K562 (cell line): ENCODE measurements at regions not wholly inside any gene's neighbourhood (a gene's known extent, or its start where the extent isn't known, plus 50 kb on each side); places are given as distances from the start of the nearest gene placed in this dataset.

Experiments
- ATAC-seq: fragments of 200-7000 bp; cut with Tn5 transposase; 3 replicates; pipeline ENCODE4 v1.9.1; 2020; ENCODE audit warnings: moderate library complexity
- BruUV-seq: library from RNA; stranded (reverse); fragments of 400-500 nt; replicated peaks from 2 replicates; lab custom pipeline; 2021; lab: Mats Ljungman, UMichigan
- CTCF ChIA-PET: fragments of 300-600 bp; formaldehyde crosslinking; extraction: SDS; loops from one replicate; lab custom pipeline; 2021; ENCODE audit warnings: low intra/inter-chr PET ratio; lab: Yijun Ruan, JAX
- POLR2A ChIA-PET: fragments of 300-600, 350-650 bp; sonication (Branson Sonifier 250); formaldehyde crosslinking; extraction: SDS; loops from one replicate; lab custom pipeline; 2021; ENCODE audit warnings: antibody characterized with exemption, inconsistent platforms; lab: Yijun Ruan, JAX
- DNase-seq, 4 experiments: peaks; one replicate each; pipeline versions ENCODE4 v3.0.0 to v3.0.0-alpha.2; 2011 to 2018; ENCODE audit warnings: low spot score in 3 of 4, mixed read lengths in 3 of 4; ENCODE audit errors: extremely low read depth in 1 of 4
- FAIRE-seq: peaks from 2 replicates; lab custom pipeline; 2011; peaks lifted over from hg19 to GRCh38; lab: Jason Lieb, UNC
- H2AFZ ChIP-seq: 2 replicates; pipeline ENCODE4 v1.6.0; 2011; ENCODE audit warnings: low read depth, low read length, control low read depth, inconsistent platforms
- H3K27ac ChIP-seq: fragments of 200-600 bp; 3 replicates; pipeline ENCODE4 v1.8.0; 2011; ENCODE audit warnings: low read depth, mild to moderate bottlenecking, control low read depth, inconsistent platforms, low read length, moderate library complexity, mixed read lengths; ENCODE audit errors: extremely low read depth
- H3K27me3 ChIP-seq, 2 experiments: fragments of 300-600 bp in 1 of 2; 2 replicates in 1 of 2; 3 replicates in 1 of 2; pipeline versions ENCODE4 v1.6.0 to v1.8.0; 2011; ENCODE audit warnings: inconsistent platforms in 2 of 2, low read length in 2 of 2, mild to moderate bottlenecking in 1 of 2, mixed read lengths in 1 of 2, moderate library complexity in 1 of 2; ENCODE audit not compliant: control insufficient read depth in 2 of 2, insufficient read depth in 2 of 2
- H3K36me3 ChIP-seq: fragments of 300-600 bp; 3 replicates; pipeline ENCODE4 v1.8.0; 2011; ENCODE audit warnings: mild to moderate bottlenecking, low read length, inconsistent platforms; ENCODE audit not compliant: control insufficient read depth, insufficient read depth
- H3K4me1 ChIP-seq, 2 experiments: fragments of 200-600 bp in 1 of 2; replicated peaks in 1 of 2; 2 replicates in 1 of 2; 3 replicates in 1 of 2; pipeline versions ENCODE4 v1.5.1 to v1.8.0; 2011; ENCODE audit warnings: inconsistent platforms in 2 of 2, low read length in 2 of 2, mild to moderate bottlenecking in 1 of 2, mixed read lengths in 1 of 2, moderate library complexity in 1 of 2; ENCODE audit not compliant: control insufficient read depth in 2 of 2, insufficient read depth in 2 of 2
- H3K4me2 ChIP-seq: 2 replicates; pipeline ENCODE4 v1.6.1; 2011; ENCODE audit warnings: low read length, control low read depth, inconsistent platforms, mixed read lengths; ENCODE audit not compliant: insufficient read depth
- H3K4me3 ChIP-seq: fragments of 200-600 bp; sonication (generic), shearing (Covaris generic); 2 replicates; pipeline ENCODE4 v1.5.1; 2016; ENCODE audit warnings: control low read depth, inconsistent platforms
- H3K79me2 ChIP-seq: fragments of 200-600 bp; 3 replicates; pipeline ENCODE4 v1.8.0; 2011; ENCODE audit warnings: low read length, inconsistent platforms; ENCODE audit not compliant: control insufficient read depth, insufficient read depth
- H3K9ac ChIP-seq, 2 experiments: 2 replicates each; pipeline versions ENCODE4 v1.6.0 to v1.6.1; 2011; ENCODE audit warnings: low read depth in 2 of 2, low read length in 2 of 2, control low read depth in 1 of 2, inconsistent platforms in 1 of 2, mild to moderate bottlenecking in 1 of 2, mixed read lengths in 1 of 2; ENCODE audit not compliant: insufficient read depth in 1 of 2
- H3K9me1 ChIP-seq: one replicate; pipeline ENCODE4 v1.6.0; 2011; ENCODE audit warnings: inconsistent platforms, mild to moderate bottlenecking, low read length, moderate library complexity; ENCODE audit not compliant: control insufficient read depth, insufficient read depth
- H3K9me3 ChIP-seq: replicated peaks from 2 replicates; pipeline ENCODE4 v1.5.1; 2011; ENCODE audit warnings: low read depth, low read length, inconsistent platforms; ENCODE audit not compliant: control insufficient read depth, insufficient read depth
- H4K20me1 ChIP-seq: replicated peaks from 2 replicates; pipeline ENCODE4 v1.6.1; 2011; ENCODE audit warnings: low read length, inconsistent platforms, mixed read lengths; ENCODE audit not compliant: control insufficient read depth, insufficient read depth
- C11orf30 ChIP-seq: fragments of 450-650 bp; IDR thresholded peaks from 2 replicates; pipeline ENCODE4 v1.6.1; 2016; ENCODE audit warnings: low read depth, mild to moderate bottlenecking
- CBFA2T3 ChIP-seq: fragments of 450-650 bp; IDR thresholded peaks from 2 replicates; pipeline ENCODE4 v1.6.1; 2017
- CHD4 ChIP-seq: fragments of 200-600 bp; sonication (generic); IDR thresholded peaks from 3 replicates; pipeline ENCODE4 v1.6.1; 2012; ENCODE audit warnings: low read depth, mild to moderate bottlenecking, mixed read lengths, low read length, inconsistent platforms; ENCODE audit not compliant: insufficient read depth, insufficient replicate concordance, poor library complexity, severe bottlenecking
- ILF3 ChIP-seq: fragments of 450-650 bp; IDR thresholded peaks from 2 replicates; pipeline ENCODE4 v1.6.1; 2018; ENCODE audit warnings: antibody characterized with exemption, mild to moderate bottlenecking, moderate library complexity, borderline replicate concordance
- NEUROD1 ChIP-seq: fragments of 150-350 bp; IDR thresholded peaks from 2 replicates; pipeline ENCODE4 v1.6.1; 2014; ENCODE audit warnings: borderline replicate concordance, low read length, low read depth; ENCODE audit not compliant: partially characterized antibody
- ZC3H4 ChIP-seq: sonication (generic); formaldehyde crosslinking; IDR thresholded peaks from 2 replicates; pipeline ENCODE4 v1.9.0; 2021; ENCODE audit warnings: missing genetic modification reagents, borderline replicate concordance
- ZNF586 ChIP-seq: fragments of 450-650 bp; formaldehyde crosslinking; conservative IDR thresholded peaks from 2 replicates; pipeline ENCODE4 v1.4.0; 2020; ENCODE audit warnings: mild to moderate bottlenecking, moderate library complexity
- WGBS: fragments of 100-300 bp; shearing (Covaris generic); methylation state at CpG from one replicate; pipeline ENCODE4 v1.1.6; 2016; ENCODE audit warnings: low coverage, mixed read lengths; ENCODE audit not compliant: insufficient coverage; ENCODE audit errors: missing lambda C conversion rate; 5-methylcytosine and 5-hydroxymethylcytosine counted together
- in situ Hi-C: fragments of 300-500 bp; cut with MboI; formaldehyde crosslinking; loops from 4 replicates; pipeline ENCODE4 v1.15.0; 2018; ENCODE audit warnings: inconsistent platforms, mixed read lengths
- intact Hi-C: fragments of 100-400 bp; cut with micrococcal nuclease; formaldehyde crosslinking; loops from 2 replicates; pipeline ENCODE4 v1.14.2; 2022
- TF ChIP-seq, protein P1 (sequence below), 3 experiments: fragments of 200-800 bp in 1 of 3; fragments of 250-450 bp in 1 of 3; fragments of 450-650 bp in 1 of 3; sonication (Bioruptor Pico) in 1 of 3; sonication (Bioruptor generic) in 1 of 3; formaldehyde crosslinking in 1 of 3; IDR thresholded peaks; 2 replicates each; pipeline versions ENCODE4 v1.6.1 to v1.8.0; 2016 to 2022; ENCODE audit warnings: mild to moderate bottlenecking in 2 of 3, missing genetic modification characterization in 2 of 3, missing compliant biosample characterization in 1 of 3, moderate library complexity in 1 of 3
- TF ChIP-seq, protein P2 (sequence below): fragments of 450-650 bp; IDR thresholded peaks from 2 replicates; pipeline ENCODE4 v1.6.1; 2017; ENCODE audit warnings: antibody characterized with exemption, mild to moderate bottlenecking

DNA sequence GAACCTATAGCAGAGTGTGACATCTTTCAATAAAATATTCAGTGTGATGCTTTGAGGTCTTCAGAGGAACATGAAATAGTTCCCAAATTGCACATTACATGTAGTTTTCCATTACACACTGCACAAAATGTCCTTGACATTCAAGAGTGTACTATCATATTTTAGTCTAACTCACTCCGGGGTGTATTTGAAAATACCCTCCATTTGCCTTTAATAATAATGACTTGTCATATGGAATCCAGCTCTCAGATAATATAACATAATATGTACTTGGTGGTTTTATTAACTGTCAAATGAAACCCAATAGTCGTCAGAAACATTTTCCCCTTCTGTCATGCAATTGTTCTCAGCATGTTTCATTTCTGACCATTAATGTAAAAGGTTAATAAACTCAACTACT is 176.7 kb upstream of the CDH19 start (continued):
- no peak for TF ChIP-seq ZNF586

DNA sequence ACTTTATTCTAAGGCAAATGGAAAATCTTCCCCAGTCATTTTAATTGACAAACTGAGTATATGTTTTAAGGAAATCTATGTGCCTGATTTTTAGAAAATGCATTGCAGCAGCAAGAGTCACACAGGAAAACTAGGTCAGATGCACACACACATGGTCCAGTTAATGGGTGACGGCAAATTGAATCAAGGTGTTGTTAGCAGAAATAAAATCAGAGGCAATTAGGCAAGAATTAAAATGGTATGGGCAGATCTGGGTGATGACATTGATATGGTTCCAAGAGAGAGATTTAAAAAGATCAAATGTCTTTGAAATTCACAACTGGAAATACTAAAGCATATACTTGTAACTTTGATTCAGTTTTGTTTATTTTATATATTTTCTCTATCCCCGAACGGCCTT is 174.2 kb upstream of the CDH19 start:
- H2AFZ ChIP-seq = no peak overlapping the region
- H4K20me1 ChIP-seq = no peaks in the 10 kb centered on the region
- FAIRE-seq (no peak), ATAC-seq (no peak), DNase-seq (no peak)
- no peak overlapping the region for H3K27ac ChIP-seq
- H3K27me3 ChIP-seq = no peaks in the 10 kb centered on the region
- intact Hi-C loops (no loop called here), in situ Hi-C loops (no loop called here)
- WGBS = 4% methylated on average over 3 of the region's 3 CpGs
- no peaks in the 10 kb centered on the region for H3K4me1 ChIP-seq
- CTCF ChIA-PET = no interaction called here
- BruUV-seq = no TSS peak
- H3K9ac ChIP-seq = no peak overlapping the region
- no peak overlapping the region for H3K4me3 ChIP-seq
- H3K79me2 ChIP-seq = no peaks in the 10 kb centered on the region
- no peaks in the 10 kb centered on the region for H3K9me3 ChIP-seq
- no peak overlapping the region for H3K4me2 ChIP-seq
- TF ChIP-seq CHD4 (no peak), NEUROD1 (no peak), CBFA2T3 (no peak), ZC3H4 (CRISPR knock-in tag) (no peak), ILF3 (no peak), C11orf30 (no peak)
- TF ChIP-seq, protein P1, sequence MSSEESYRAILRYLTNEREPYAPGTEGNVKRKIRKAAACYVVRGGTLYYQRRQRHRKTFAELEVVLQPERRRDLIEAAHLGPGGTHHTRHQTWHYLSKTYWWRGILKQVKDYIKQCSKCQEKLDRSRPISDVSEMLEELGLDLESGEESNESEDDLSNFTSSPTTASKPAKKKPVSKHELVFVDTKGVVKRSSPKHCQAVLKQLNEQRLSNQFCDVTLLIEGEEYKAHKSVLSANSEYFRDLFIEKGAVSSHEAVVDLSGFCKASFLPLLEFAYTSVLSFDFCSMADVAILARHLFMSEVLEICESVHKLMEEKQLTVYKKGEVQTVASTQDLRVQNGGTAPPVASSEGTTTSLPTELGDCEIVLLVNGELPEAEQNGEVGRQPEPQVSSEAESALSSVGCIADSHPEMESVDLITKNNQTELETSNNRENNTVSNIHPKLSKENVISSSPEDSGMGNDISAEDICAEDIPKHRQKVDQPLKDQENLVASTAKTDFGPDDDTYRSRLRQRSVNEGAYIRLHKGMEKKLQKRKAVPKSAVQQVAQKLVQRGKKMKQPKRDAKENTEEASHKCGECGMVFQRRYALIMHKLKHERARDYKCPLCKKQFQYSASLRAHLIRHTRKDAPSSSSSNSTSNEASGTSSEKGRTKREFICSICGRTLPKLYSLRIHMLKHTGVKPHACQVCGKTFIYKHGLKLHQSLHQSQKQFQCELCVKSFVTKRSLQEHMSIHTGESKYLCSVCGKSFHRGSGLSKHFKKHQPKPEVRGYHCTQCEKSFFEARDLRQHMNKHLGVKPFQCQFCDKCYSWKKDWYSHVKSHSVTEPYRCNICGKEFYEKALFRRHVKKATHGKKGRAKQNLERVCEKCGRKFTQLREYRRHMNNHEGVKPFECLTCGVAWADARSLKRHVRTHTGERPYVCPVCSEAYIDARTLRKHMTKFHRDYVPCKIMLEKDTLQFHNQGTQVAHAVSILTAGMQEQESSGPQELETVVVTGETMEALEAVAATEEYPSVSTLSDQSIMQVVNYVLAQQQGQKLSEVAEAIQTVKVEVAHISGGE (CRISPR knock-in tag; IDR thresholded peaks at IDR 0.05) = no peak
- TF ChIP-seq, protein P2, sequence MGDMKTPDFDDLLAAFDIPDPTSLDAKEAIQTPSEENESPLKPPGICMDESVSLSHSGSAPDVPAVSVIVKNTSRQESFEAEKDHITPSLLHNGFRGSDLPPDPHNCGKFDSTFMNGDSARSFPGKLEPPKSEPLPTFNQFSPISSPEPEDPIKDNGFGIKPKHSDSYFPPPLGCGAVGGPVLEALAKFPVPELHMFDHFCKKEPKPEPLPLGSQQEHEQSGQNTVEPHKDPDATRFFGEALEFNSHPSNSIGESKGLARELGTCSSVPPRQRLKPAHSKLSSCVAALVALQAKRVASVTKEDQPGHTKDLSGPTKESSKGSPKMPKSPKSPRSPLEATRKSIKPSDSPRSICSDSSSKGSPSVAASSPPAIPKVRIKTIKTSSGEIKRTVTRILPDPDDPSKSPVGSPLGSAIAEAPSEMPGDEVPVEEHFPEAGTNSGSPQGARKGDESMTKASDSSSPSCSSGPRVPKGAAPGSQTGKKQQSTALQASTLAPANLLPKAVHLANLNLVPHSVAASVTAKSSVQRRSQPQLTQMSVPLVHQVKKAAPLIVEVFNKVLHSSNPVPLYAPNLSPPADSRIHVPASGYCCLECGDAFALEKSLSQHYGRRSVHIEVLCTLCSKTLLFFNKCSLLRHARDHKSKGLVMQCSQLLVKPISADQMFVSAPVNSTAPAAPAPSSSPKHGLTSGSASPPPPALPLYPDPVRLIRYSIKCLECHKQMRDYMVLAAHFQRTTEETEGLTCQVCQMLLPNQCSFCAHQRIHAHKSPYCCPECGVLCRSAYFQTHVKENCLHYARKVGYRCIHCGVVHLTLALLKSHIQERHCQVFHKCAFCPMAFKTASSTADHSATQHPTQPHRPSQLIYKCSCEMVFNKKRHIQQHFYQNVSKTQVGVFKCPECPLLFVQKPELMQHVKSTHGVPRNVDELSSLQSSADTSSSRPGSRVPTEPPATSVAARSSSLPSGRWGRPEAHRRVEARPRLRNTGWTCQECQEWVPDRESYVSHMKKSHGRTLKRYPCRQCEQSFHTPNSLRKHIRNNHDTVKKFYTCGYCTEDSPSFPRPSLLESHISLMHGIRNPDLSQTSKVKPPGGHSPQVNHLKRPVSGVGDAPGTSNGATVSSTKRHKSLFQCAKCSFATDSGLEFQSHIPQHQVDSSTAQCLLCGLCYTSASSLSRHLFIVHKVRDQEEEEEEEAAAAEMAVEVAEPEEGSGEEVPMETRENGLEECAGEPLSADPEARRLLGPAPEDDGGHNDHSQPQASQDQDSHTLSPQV = no peak
- no peaks in the 10 kb centered on the region for H3K9me1 ChIP-seq
- no peaks in the 10 kb centered on the region for H3K36me3 ChIP-seq
- POLR2A ChIA-PET = no interaction called here
